Smooth muscle cell of the brain vasculature (primary cell): ENCODE measurements at regions not wholly inside any gene's neighbourhood (a gene's known extent, or its start where the extent isn't known, plus 50 kb on each side); places are given as distances from the start of the nearest gene placed in this dataset.

Experiments
- DNase-seq: peaks from one replicate; pipeline ENCODE4 v3.0.0-alpha.2; 2012; ENCODE audit warnings: low read depth, low spot score

DNA sequence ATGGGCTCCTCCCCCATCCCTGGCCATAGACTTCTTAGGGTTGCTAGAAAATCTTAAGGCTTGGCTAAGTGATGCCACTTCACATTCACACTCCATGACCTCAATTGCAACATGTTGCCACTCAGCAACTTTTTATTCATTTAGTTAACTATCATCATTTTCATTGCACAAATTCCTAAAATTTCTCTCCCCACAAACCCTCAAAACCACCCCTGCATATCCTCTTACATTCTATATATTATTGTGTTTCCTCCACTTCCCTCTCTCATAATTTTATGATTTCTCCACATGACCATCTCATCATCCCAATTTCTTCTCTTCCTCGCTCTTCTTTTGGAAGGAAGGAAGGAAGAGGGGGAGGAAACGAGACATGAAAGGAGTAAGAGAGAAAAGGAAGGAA lies 436.0 kb downstream of the HACE1 start:
- DNase-seq, result no peak

DNA sequence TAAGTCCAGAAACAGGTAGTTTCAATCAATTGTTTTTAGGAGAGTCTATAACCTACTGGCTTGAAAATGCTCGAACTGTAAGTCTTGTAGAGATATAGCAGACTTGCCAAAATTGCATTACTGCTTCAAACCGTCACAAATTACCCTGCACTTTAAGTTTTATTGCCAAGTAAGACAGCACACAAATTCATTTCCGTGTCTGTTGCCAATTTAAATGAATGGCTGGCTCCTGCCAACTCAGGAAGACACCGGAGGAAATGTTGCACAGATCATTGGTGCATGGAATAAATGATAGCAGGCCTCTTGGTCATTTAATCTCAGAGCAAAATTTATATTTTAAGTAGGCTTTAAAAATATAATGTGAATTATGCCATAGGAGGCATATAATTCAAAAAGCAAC lies 438.1 kb downstream of the HACE1 start:
- DNase-seq, result no peak

DNA sequence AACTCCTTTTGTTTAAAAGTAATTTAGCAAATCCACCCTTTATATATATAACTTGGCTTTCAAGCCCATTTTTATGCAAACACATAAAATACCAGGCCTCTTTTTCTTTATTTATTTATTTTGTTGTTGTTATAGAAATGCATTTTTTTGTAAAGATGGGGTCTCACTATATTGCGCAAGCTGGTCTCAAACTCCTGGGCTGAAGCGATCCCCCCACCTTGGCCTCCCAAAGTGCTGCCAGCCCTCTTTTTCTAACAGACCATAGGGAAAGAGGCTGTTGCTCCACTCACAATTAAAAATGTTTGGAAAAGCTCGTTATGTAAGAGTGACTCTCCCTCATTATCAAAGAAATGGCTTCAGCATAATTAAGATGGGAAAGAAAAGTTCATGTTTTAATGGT lies 440.9 kb downstream of the HACE1 start:
- no peak for DNase-seq

DNA sequence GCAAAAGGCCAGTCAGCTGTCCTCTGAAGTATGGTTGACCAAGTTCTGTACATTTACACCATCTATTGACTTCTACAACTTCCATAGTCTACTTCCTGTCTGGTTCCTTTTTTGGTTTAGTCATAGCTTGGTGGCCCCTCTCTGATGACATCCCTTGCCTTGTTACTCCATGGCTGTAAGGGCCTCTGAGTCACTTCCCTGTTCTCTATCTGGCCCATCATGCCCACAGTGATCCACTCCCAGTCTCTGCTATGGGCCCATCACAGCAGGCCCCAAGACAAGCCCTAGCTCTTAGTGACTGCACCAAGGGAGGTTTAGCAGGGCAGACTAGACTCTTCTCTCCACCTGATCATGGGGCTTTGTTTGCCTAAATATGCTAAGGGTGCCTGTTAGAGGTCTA lies 441.6 kb downstream of the HACE1 start:
- no peak for DNase-seq

DNA sequence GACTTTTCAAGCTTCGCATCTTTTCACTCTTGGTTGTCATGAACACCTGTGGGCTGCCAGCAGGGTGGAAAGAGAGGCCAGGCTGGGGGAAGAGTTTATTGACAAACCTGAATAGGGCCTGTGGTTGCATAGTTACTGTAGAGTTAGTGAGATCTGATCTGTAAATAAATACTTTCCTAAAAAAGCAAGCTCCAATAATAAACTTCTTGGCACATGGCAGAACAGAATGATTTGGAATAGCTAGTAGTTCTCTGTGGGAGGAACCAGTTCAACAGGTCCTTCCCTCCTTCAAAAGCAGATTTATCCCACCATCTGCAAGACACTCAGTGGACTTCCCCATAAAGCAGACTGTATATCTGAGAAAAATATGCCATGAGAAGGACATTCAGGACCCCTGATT lies 445.0 kb downstream of the HACE1 start:
- no peak for DNase-seq

DNA sequence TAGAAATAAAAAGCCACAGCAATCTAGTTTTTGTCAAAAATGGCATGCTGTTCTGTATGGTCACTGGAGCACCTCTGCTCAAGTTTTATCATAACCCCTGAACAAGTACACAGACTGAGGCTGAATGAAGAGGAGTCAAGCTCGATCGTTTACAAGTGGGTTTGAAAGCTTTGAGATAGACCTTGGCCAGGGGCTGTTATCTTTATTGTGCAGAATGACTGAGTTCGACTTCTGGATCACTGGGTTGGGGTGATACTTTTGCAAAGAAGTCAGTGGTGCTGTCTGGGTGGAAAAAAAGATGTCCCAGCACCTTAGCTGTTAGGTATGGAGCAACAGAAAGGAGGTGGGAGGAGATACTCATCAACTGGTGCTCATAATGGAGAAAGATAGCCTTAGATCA lies 446.0 kb downstream of the HACE1 start:
- no peak for DNase-seq

DNA sequence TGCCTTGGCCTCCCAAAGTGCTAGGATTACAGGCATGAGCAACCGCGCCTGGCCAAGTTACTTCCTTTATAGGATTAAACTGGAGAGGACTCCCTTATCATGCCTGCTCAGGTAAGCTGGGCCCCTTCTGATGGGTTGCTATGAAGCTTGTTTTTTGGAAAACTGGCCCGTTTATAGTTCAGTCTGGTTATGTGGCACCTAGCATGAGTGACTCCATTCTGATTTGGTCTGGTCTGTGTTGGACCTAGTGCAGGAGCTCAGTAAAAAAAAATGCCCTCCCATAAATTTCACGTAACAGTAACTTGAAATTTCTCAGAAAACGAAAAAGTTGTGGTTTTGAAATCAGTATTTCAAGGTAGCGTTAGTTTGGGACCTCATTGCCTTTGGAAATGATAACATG lies 448.4 kb downstream of the HACE1 start:
- no peak for DNase-seq

DNA sequence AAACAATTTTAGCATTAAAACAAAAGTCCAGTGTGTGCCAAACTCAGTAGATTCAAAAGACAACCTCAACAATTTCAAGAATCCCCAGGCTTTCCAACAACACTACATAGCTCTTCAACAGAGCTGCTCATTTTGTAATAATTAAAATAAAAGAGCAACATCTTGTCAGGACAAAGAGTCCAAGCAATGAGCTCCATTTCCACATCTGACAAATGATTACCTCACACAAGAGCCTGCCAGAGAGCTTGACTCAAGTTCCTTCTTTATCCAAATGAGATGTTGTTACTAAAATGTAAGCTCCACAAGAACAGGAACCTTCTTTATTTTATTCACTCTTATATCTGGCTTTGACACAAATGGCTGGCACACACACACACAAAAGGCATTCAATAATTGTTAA lies 449.8 kb downstream of the HACE1 start:
- DNase-seq, result no peak

DNA sequence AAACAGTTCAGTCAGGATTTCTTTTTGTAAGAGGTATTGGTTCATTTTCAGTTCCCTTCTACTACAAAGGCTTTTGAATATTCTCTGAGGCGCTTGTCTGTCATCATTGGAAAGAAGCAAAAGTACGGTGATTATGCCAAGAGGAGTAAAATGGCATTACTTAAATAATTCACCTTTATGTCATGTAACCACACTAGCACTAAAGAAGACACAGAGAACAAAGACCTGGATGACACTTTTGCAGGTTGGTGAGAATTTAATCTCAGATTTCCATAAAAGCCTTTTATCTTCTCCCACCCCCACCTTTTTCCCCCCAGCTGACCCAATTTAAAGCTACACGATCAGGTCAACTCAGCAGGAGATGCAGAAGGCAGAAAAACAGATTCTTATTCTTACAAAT lies 451.8 kb downstream of the HACE1 start:
- DNase-seq, result no peak

DNA sequence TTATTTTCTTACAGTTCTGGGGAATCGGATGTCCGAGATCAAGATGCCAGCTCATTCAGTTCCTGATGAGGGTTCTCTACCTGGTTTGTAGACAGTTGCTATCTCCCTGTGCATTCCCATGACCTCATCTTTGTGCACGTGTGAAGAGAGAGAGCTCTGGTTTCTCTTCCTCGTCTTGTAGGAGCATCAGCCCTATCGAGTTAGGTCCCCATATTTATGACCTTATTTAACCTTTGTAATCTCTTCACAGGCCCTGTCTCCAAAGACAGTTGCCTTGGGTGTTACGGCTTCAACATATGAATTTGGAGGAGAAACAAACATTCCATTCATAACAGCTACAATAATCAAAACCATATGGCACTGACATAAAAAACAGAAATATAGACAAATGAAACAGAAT lies 455.3 kb downstream of the HACE1 start:
- DNase-seq, result no peak

DNA sequence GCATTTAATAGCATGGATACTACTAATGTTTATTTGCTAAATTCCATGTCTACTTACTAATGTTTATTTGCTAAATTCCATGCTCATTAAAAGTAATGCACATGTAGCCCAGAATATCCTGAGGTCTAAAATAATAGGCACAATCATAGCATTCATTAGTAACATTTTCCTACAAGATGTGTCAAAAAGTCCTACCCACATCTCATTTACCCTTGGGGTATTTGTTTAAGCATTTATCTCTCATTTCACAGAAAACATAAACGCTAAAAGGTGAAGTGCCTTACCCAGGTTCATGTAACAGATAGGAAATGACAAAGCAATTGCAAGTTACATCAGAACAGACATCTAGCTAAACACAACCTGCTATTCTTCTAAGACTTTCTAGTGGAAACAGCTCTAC lies 457.1 kb downstream of the HACE1 start:
- no peak for DNase-seq

DNA sequence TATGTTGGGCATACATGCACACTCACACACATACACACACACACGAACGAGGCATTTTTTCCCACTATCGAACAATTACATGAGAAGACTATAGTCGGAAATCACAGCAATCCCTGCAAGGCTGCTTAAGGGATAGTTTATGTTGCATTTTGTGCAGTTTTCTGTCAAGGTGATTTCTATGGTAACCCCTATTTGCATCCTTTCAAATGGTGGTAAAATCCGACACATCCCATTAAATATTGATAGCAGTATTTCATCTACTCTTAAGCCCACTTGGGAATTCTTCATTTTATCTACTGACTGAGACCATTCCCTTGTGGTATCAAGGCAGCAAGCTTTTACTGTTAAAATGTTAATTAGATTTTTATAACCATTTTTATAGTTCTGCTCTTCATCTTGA lies 457.8 kb downstream of the HACE1 start:
- no peak for DNase-seq

DNA sequence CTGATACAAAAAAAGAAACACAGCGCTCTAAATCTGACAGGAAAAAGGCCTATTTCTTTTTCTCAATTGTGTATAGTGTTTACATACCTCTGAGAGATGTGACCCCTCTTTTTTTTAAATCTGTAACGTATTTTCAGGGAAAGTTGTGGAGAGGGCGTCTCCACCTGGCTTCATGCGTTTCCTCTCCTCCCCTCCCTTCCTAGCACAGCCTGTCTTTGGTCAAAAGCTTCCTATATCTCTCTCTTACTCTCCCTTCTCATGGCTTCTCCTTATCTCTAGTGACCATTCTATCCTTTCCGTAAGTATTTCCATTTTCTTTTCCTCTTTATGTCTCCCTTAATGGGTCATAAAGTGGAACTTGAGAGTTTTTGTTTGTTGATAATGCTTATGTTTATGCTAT lies 458.9 kb downstream of the HACE1 start:
- DNase-seq, result no peak

DNA sequence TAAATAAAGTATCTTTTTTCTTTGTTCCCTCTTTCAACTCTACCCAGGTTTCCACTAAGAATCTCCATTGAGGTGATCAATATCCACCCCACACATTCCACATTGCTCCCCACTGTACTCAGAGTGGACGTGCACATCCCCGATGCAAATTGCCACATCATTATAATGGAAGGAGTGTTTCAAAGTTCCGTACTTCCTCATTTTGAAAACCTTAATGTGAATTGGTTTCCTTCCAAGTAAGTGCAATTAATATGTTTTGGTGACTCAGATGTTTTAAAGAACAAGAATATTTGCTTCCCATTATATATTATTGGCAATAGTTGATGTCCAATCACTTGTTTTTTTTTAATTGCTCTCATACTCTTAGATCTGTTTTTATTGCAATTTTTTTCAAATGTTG lies 463.6 kb downstream of the HACE1 start:
- no peak for DNase-seq

DNA sequence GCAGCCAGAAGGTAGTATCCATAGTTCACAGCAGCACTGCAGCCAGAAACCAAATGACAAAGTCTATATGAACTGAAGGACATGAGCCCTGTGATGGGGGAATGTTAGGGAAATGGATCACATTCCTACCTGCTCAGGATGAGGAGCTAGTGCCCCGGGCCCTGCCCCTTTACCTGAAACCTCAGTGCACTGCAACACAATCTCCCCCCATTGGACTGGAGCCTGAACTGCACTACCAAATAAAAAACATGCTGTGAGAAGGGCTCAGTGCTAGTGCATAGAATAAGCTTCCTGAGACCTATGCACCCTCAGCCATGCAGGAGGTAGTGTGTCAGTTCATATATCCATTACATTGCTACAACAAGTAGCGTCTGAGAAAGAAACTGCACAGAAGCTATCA lies 477.8 kb downstream of the HACE1 start:
- DNase-seq, result no peak

DNA sequence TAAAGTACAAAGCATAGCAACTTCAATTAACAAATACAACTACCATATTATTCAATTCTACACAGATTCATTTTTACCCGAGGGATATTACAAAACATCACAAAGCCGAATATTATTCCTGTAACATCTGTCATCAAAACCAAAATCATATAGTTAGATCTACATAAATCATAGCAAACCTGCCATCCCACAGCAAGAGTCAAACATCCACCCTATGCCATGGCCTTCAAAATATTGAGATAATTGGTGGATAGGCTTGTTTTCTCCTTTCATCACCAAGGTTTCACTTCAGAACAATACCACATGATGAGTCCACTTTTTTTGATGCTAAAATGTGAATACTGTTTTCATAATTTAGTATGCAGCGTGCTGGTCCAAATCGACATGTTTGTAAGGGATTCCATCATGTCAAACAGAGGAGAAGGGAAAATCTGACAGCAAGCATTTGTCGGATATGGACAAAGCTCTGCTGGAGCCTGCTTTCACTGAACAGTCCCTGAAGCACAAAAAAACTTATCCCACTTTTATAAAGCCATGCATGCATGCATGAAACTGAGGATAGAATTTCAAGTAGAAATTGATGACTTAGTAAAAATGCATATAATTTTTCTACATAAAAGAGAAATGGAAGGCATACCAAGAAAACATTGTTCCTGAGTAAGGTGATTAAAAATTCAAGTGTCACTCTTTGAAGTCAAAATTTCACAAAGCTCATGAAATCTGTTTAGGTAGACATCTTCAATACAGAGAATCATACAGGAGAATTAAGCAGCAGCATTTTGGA lies 494.1 kb downstream of the HACE1 start:
- no peak for DNase-seq

DNA sequence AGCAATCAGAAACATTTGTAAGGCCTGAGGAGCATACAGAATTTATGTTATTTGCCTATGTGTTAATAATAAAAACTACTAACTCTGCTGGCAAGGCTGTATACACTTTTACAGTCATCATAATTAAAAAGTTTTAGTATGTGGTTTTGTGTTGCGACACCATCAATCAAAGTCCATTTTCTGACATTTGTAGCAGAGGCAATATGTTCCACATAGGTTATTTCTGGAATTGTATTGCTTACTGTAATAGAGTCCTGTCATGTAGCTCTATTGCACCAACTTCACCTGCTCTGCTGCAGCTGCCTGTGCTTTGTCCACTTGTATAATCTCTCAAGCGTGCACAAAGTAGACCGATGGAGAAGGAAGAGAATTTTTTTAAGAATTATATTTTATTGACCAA lies 501.8 kb downstream of the HACE1 start:
- DNase-seq, result no peak

DNA sequence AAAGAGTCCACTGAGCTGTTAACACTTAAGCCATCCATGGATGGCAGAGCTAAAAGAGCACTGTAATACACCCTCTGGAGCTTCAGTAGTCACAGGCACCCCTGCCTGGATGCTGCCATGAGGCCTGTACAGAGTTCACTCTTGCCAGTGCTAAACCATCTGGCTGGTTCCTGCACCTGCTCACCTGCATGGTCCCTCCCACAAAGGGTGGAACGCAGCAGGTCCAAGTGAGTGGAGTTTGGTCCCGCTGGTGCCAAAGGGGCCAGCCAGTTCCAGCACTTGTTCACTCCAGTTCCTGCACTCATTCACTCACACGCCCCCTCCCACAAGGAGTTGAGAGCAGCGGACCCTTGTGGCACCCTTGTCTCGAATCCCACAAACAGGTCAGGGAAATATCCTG lies 503.5 kb downstream of the HACE1 start:
- DNase-seq, result no peak

DNA sequence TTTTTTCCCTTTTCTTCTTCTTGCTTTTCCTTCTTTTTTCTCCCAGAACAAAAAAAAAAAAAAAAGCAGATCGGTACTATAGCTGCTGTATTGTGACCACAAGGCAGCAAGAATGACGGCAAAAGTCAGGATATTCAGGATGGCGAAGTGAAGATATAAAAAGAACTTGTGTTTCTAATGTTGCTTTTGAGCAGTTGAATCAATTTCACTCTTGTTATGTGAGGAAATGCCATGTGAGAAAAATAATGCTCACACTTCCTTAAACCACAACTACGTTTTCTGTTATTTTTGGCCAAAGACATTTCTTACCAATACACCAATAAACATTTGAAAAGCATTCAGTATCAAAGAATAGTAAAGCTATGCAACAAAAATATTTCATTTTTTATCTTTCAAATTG lies 510.5 kb downstream of the HACE1 start:
- DNase-seq, result no peak

DNA sequence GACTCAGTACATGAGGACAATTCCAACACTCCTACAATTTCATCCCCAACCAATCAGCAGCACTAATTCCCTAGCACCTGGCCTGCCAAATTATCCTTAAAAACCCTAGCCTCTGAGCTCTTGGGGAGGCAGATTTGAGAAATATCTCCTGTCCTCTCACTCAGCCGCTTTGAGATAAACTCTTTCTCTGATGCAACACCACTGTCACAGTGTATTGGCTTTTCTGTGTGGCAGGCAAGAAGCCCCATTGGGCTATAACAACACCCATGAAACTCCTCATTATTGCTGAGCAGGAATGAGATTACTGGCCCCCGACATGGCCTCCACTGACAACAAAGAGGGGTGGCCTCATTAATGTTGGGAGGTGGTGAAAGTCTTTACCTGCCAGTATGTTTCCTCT lies 515.5 kb downstream of the HACE1 start:
- no peak for DNase-seq

DNA sequence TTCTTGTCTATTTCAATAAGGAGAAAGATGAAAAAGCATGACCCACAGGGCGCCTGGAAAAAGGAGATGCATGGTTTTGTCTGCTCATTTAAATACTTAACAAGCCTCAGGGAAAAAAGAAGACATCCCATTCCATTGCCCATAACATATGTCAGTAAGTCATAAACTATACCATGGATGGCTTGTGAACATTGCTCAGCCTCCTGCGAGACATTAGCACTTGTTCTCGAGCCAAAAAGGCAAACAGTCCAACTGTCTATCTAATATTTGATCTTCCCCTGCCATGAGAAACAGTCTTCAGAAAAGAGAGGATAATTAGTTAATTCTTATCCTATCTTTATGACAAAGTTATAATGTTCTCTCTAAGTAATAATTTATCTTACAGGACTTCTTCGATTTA lies 527.4 kb downstream of the HACE1 start:
- no peak for DNase-seq

DNA sequence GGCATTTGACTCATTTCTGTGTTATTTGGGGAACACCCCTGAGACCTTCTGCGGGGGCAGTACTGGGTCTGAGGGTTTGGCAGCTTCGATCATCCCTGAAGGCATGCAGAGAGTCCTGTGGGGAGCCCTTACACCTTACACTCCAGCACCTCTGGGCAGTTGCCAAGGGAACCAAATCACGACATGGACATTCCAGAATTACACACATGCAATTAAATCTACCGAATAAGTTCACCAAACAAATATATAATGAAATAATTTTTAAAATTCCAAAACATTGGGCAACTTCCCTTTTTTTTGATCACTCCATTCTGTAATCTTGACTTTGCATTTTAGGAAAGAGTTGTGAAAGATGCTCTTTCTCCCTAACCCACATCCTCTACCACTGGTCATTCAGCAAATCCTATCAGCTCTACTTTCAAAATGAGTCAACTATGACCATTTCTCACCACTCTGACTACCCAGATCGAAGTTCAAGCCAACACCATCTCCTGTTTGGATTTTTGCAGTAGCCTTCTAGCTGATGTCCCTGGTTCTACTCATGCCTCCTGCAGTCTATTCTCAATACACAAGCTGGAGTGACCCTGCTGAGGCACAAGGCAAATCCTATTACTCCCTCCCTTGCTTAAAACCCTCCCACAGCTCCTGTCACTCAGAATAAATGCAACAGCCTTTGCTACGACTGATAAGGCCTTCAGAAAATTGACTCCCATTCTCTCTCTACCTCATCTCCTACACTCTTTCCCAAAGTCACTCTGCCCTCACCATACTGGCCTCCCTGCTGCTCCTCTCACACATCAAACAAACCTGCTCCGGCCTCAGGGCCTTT lies 533.3 kb downstream of the HACE1 start:
- no peak for DNase-seq
